ENCODE measurements at regions not wholly inside any gene's neighbourhood (a gene's known extent, or its start where the extent isn't known, plus 50 kb on each side); places are given as distances from the start of the nearest gene placed in this dataset.

- H3K27ac ChIP-seq: no peak overlapping the region
- H3K27me3 ChIP-seq: peaks cover 19% of the 10 kb centered on the region
- no peak for TF ChIP-seq CTCF (IDR thresholded peaks at IDR 0.05)
- no peaks in the 10 kb centered on the region for H3K4me1 ChIP-seq (ENCODE audit: control insufficient read depth in 1 of 2, insufficient read depth in 1 of 2, low read depth in 1 of 2, low read length in 1 of 2)
- no peaks in the 10 kb centered on the region for H3K9me3 ChIP-seq
- no peak overlapping the region for H3K4me3 ChIP-seq (ENCODE audit: low read depth in 1 of 2, low read length in 1 of 2)
- H3K36me3 ChIP-seq: no peaks in the 10 kb centered on the region
Measured at GRCh38 chr22:27084130-27084529, 426.7 kb downstream of the MIAT start.

GRCh38 chr22:27086080-27087044 is 429.0 kb downstream of the MIAT start:
- TF ChIP-seq CTCF (IDR thresholded peaks at IDR 0.05): no peak
- no peaks in the 10 kb centered on the region for H3K9me3 ChIP-seq
- no peak overlapping the region for H3K4me3 ChIP-seq (ENCODE audit: low read depth in 1 of 2, low read length in 1 of 2)
- no peaks in the 10 kb centered on the region for H3K36me3 ChIP-seq
- no peak overlapping the region for H3K27ac ChIP-seq
- peaks cover 19% of the 10 kb centered on the region for H3K27me3 ChIP-seq
- H3K4me1 ChIP-seq (ENCODE audit: control insufficient read depth in 1 of 2, insufficient read depth in 1 of 2, low read depth in 1 of 2, low read length in 1 of 2): no peaks in the 10 kb centered on the region

- H3K27ac ChIP-seq: no peak overlapping the region
- peaks cover 19% of the 10 kb centered on the region for H3K27me3 ChIP-seq
- no peak overlapping the region for H3K4me3 ChIP-seq (ENCODE audit: low read depth in 1 of 2, low read length in 1 of 2)
- no peaks in the 10 kb centered on the region for H3K4me1 ChIP-seq (ENCODE audit: control insufficient read depth in 1 of 2, insufficient read depth in 1 of 2, low read depth in 1 of 2, low read length in 1 of 2)
- no peaks in the 10 kb centered on the region for H3K36me3 ChIP-seq
- H3K9me3 ChIP-seq: no peaks in the 10 kb centered on the region
- TF ChIP-seq CTCF (IDR thresholded peaks at IDR 0.05): no peak
Measured at GRCh38 chr22:27087051-27087450, 429.7 kb downstream of the MIAT start.

GRCh38 chr22:27088026-27088425 is 430.6 kb downstream of the MIAT start:
- no peak overlapping the region for H3K4me3 ChIP-seq (ENCODE audit: low read depth in 1 of 2, low read length in 1 of 2)
- peaks cover 19% of the 10 kb centered on the region for H3K27me3 ChIP-seq
- TF ChIP-seq CTCF (IDR thresholded peaks at IDR 0.05): no peak
- H3K4me1 ChIP-seq (ENCODE audit: control insufficient read depth in 1 of 2, insufficient read depth in 1 of 2, low read depth in 1 of 2, low read length in 1 of 2): no peaks in the 10 kb centered on the region
- no peaks in the 10 kb centered on the region for H3K36me3 ChIP-seq
- no peaks in the 10 kb centered on the region for H3K9me3 ChIP-seq
- H3K27ac ChIP-seq: no peak overlapping the region

GRCh38 chr22:27089264-27089663 is 431.9 kb downstream of the MIAT start:
- Histone ChIP-seq H3K4me1 (ENCODE audit: control insufficient read depth in 1 of 2, insufficient read depth in 1 of 2, low read depth in 1 of 2, low read length in 1 of 2) (no peaks in the 10 kb centered on the region), H3K4me3 (ENCODE audit: low read depth in 1 of 2, low read length in 1 of 2) (no peak overlapping the region), H3K27ac (no peak overlapping the region), H3K36me3 (no peaks in the 10 kb centered on the region), H3K9me3 (no peaks in the 10 kb centered on the region), H3K27me3 (peaks cover 19% of the 10 kb centered on the region)
- TF ChIP-seq CTCF (IDR thresholded peaks at IDR 0.05): no peak
